ENCODE measurements at regions not wholly inside any gene's neighbourhood (a gene's known extent, or its start where the extent isn't known, plus 50 kb on each side); places are given as distances from the start of the nearest gene placed in this dataset.

GRCh38 chr11:119806064-119806915 is 77.3 kb upstream of the NECTIN1 start:
- H2AFZ ChIP-seq (ENCODE audit: low read depth, low read length) = no peak overlapping the region
- H3K36me3 ChIP-seq (replicated peaks; ENCODE audit: low read depth, low read length) = no peaks in the 10 kb centered on the region
- no peak for TF ChIP-seq CTCF (IDR thresholded peaks at IDR 0.05; ENCODE audit: low read depth, low read length)
- TF ChIP-seq EZH2phosphoT487 (IDR thresholded peaks at IDR 0.05; ENCODE audit: low read depth) = no peak
- H3K27me3 ChIP-seq (ENCODE audit: low read depth, low read length) = no peaks in the 10 kb centered on the region
- H3K4me3 ChIP-seq (ENCODE audit: low read length) = no peak overlapping the region
- H3K4me2 ChIP-seq (ENCODE audit: low read length) = no peak overlapping the region
- H3K27ac ChIP-seq (ENCODE audit: low read length) = no peak overlapping the region
- H3K79me2 ChIP-seq (ENCODE audit: low read length) = no peaks in the 10 kb centered on the region
- H3K4me1 ChIP-seq (ENCODE audit: low read length) = peaks cover 6% of the 10 kb centered on the region
- H3K9me3 ChIP-seq (ENCODE audit: insufficient read depth, low read length) = no peaks in the 10 kb centered on the region
- peaks cover 11% of the 10 kb centered on the region for H4K20me1 ChIP-seq (ENCODE audit: insufficient read depth, low read length)
- H3K9ac ChIP-seq (ENCODE audit: low read length) = no peak overlapping the region

GRCh38 chr11:119805663-119806062 is 76.7 kb upstream of the NECTIN1 start:
- H3K9ac ChIP-seq (ENCODE audit: low read length) = no peak overlapping the region
- no peaks in the 10 kb centered on the region for H3K27me3 ChIP-seq (ENCODE audit: low read depth, low read length)
- no peaks in the 10 kb centered on the region for H3K79me2 ChIP-seq (ENCODE audit: low read length)
- no peak overlapping the region for H2AFZ ChIP-seq (ENCODE audit: low read depth, low read length)
- H3K4me1 ChIP-seq (ENCODE audit: low read length) = peaks cover 2% of the 10 kb centered on the region
- H4K20me1 ChIP-seq (ENCODE audit: insufficient read depth, low read length) = peaks cover 8% of the 10 kb centered on the region; the same call in 1 of the 2 replicates
- no peaks in the 10 kb centered on the region for H3K36me3 ChIP-seq (replicated peaks; ENCODE audit: low read depth, low read length)
- H3K9me3 ChIP-seq (ENCODE audit: insufficient read depth, low read length) = no peaks in the 10 kb centered on the region
- H3K27ac ChIP-seq (ENCODE audit: low read length) = no peak overlapping the region
- TF ChIP-seq CTCF (IDR thresholded peaks at IDR 0.05; ENCODE audit: low read depth, low read length) (no peak), EZH2phosphoT487 (IDR thresholded peaks at IDR 0.05; ENCODE audit: low read depth) (no peak)
- no peak overlapping the region for H3K4me3 ChIP-seq (ENCODE audit: low read length)
- no peak overlapping the region for H3K4me2 ChIP-seq (ENCODE audit: low read length)

- no peak overlapping the region for H3K9ac ChIP-seq (ENCODE audit: low read length)
- no peak overlapping the region for H3K4me3 ChIP-seq (ENCODE audit: low read length)
- no peak overlapping the region for H3K27ac ChIP-seq (ENCODE audit: low read length)
- H3K4me2 ChIP-seq (ENCODE audit: low read length) = no peak overlapping the region
- TF ChIP-seq CTCF (IDR thresholded peaks at IDR 0.05; ENCODE audit: low read depth, low read length) = no peak
- H4K20me1 ChIP-seq (ENCODE audit: insufficient read depth, low read length) = peaks cover 3% of the 10 kb centered on the region; the same call in 1 of the 2 replicates
- H3K79me2 ChIP-seq (ENCODE audit: low read length) = no peaks in the 10 kb centered on the region
- H3K36me3 ChIP-seq (replicated peaks; ENCODE audit: low read depth, low read length) = no peaks in the 10 kb centered on the region
- no peaks in the 10 kb centered on the region for H3K4me1 ChIP-seq (ENCODE audit: low read length)
- no peaks in the 10 kb centered on the region for H3K9me3 ChIP-seq (ENCODE audit: insufficient read depth, low read length)
- no peak overlapping the region for H2AFZ ChIP-seq (ENCODE audit: low read depth, low read length)
- no peaks in the 10 kb centered on the region for H3K27me3 ChIP-seq (ENCODE audit: low read depth, low read length)
Measured at GRCh38 chr11:119804698-119805097, 75.7 kb upstream of the NECTIN1 start.

GRCh38 chr11:119803726-119804294 is 74.8 kb upstream of the NECTIN1 start:
- Histone ChIP-seq H3K79me2 (ENCODE audit: low read length) (no peaks in the 10 kb centered on the region), H3K4me1 (ENCODE audit: low read length) (no peaks in the 10 kb centered on the region), H3K9ac (ENCODE audit: low read length) (no peak overlapping the region), H3K27ac (ENCODE audit: low read length) (no peak overlapping the region), H3K9me3 (ENCODE audit: insufficient read depth, low read length) (no peaks in the 10 kb centered on the region), H3K36me3 (replicated peaks; ENCODE audit: low read depth, low read length) (no peaks in the 10 kb centered on the region), H3K4me2 (ENCODE audit: low read length) (no peak overlapping the region), H2AFZ (ENCODE audit: low read depth, low read length) (no peak overlapping the region), H3K4me3 (ENCODE audit: low read length) (no peak overlapping the region), H3K27me3 (ENCODE audit: low read depth, low read length) (no peaks in the 10 kb centered on the region), H4K20me1 (ENCODE audit: insufficient read depth, low read length) (peaks cover 9% of the 10 kb centered on the region; the same call in 1 of the 2 replicates)
- TF ChIP-seq CTCF (IDR thresholded peaks at IDR 0.05; ENCODE audit: low read depth, low read length) = no peak
